IMR-90 (cell line): ENCODE measurements at regions not wholly inside any gene's neighbourhood (a gene's known extent, or its start where the extent isn't known, plus 50 kb on each side); places are given as distances from the start of the nearest gene placed in this dataset.

ENCODE experiments used
- ATAC-seq: fragments of 200-7000 bp; cut with Tn5 transposase; 2 replicates; pipeline ENCODE4 v1.9.1; 2020; ENCODE audit warnings: low read depth, mild to moderate bottlenecking, moderate library complexity
- BruUV-seq: library from RNA; stranded (reverse); fragments of 400-500 nt; replicated peaks from 2 replicates; lab custom pipeline; 2021; lab: Mats Ljungman, UMichigan
- CTCF ChIA-PET: fragments of 300-600 bp; formaldehyde crosslinking; extraction: SDS; loops from one replicate; lab custom pipeline; 2021; ENCODE audit warnings: antibody characterized with exemption; lab: Yijun Ruan, JAX
- POLR2A ChIA-PET: fragments of 300-600 bp; sonication (Branson Sonifier 250); formaldehyde crosslinking; loops from one replicate; lab custom pipeline; 2022; ENCODE audit warnings: antibody characterized with exemption; ENCODE audit not compliant: unreplicated experiment; lab: Charles Lee
- DNase-seq: peaks from one replicate; pipeline ENCODE4 v3.0.0; 2013
- H2AFZ ChIP-seq: replicated peaks from 2 replicates; pipeline ENCODE3; 2013; ENCODE audit warnings: low read length, mild to moderate bottlenecking; ENCODE audit not compliant: poor library complexity
- H2AK5ac ChIP-seq: 2 replicates; pipeline ENCODE4 v1.6.1; 2013; ENCODE audit warnings: low read depth, low read length, inconsistent platforms
- H2AK9ac ChIP-seq: replicated peaks from 2 replicates; pipeline ENCODE3; 2013; ENCODE audit warnings: mild to moderate bottlenecking, low read depth, low read length, moderate library complexity; ENCODE audit not compliant: poor library complexity
- H2BK120ac ChIP-seq: 2 replicates; pipeline ENCODE4 v1.6.1; 2013; ENCODE audit warnings: low read depth, low read length, inconsistent platforms
- H2BK15ac ChIP-seq: 3 replicates; pipeline ENCODE4 v1.6.1; 2013; ENCODE audit warnings: low read depth, low read length, inconsistent platforms
- H2BK20ac ChIP-seq: 2 replicates; pipeline ENCODE4 v1.6.1; 2013; ENCODE audit warnings: low read depth, mild to moderate bottlenecking, inconsistent platforms, low read length, moderate library complexity
- H2BK5ac ChIP-seq: 2 replicates; pipeline ENCODE4 v1.6.1; 2013; ENCODE audit warnings: mild to moderate bottlenecking, low read depth, low read length, inconsistent platforms; ENCODE audit not compliant: poor library complexity, severe bottlenecking
- H3K14ac ChIP-seq: replicated peaks from 2 replicates; pipeline ENCODE4 v1.6.1; 2013; ENCODE audit warnings: low read depth, low read length, inconsistent platforms
- H3K18ac ChIP-seq: 2 replicates; pipeline ENCODE4 v1.6.1; 2013; ENCODE audit warnings: low read depth, low read length, control low read depth
- H3K23ac ChIP-seq: 2 replicates; pipeline ENCODE4 v1.6.1; 2013; ENCODE audit warnings: low read depth, low read length, inconsistent platforms
- H3K27ac ChIP-seq: 2 replicates; pipeline ENCODE4 v1.5.1; 2013; ENCODE audit warnings: mild to moderate bottlenecking, control low read depth, low read length; ENCODE audit not compliant: insufficient read depth
- H3K27me3 ChIP-seq: 2 replicates; pipeline ENCODE4 v1.6.1; 2013; ENCODE audit warnings: low read length; ENCODE audit not compliant: control insufficient read depth, insufficient read depth
- H3K36me3 ChIP-seq: 2 replicates; pipeline ENCODE4 v1.6.1; 2013; ENCODE audit warnings: low read length, mixed read lengths; ENCODE audit not compliant: control insufficient read depth, insufficient read depth
- H3K4ac ChIP-seq: 2 replicates; pipeline ENCODE4 v1.6.1; 2013; ENCODE audit warnings: low read depth, low read length, inconsistent platforms
- H3K4me1 ChIP-seq: 2 replicates; pipeline ENCODE4 v1.6.1; 2013; ENCODE audit warnings: low read length, mixed read lengths; ENCODE audit not compliant: control insufficient read depth, insufficient read depth
- H3K4me2 ChIP-seq: 2 replicates; pipeline ENCODE4 v1.6.1; 2013; ENCODE audit warnings: low read depth, mild to moderate bottlenecking, control low read depth, low read length, moderate library complexity
- H3K4me3 ChIP-seq: 2 replicates; pipeline ENCODE4 v1.5.1; 2013; ENCODE audit warnings: low read depth, mild to moderate bottlenecking, control low read depth, low read length, moderate library complexity; ENCODE audit not compliant: insufficient read depth
- H3K56ac ChIP-seq: 2 replicates; pipeline ENCODE4 v1.6.1; 2013; ENCODE audit warnings: low read length, inconsistent platforms; ENCODE audit not compliant: insufficient read depth; ENCODE audit errors: extremely low read depth
- H3K79me1 ChIP-seq, 2 experiments: 2 replicates each; pipeline ENCODE4 v1.6.1; 2013; ENCODE audit warnings: low read length in 2 of 2, inconsistent platforms in 1 of 2, low read depth in 1 of 2
- H3K9ac ChIP-seq: 2 replicates; pipeline ENCODE4 v1.6.1; 2013; ENCODE audit warnings: low read depth, low read length, control low read depth
- H3K9me1 ChIP-seq: 2 replicates; pipeline ENCODE4 v1.6.1; 2013; ENCODE audit warnings: low read length, inconsistent platforms; ENCODE audit not compliant: insufficient read depth
- H3K9me3 ChIP-seq: 2 replicates; pipeline ENCODE4 v1.6.1; 2013; ENCODE audit warnings: low read length; ENCODE audit not compliant: control insufficient read depth, insufficient read depth
- H4K20me1 ChIP-seq: 2 replicates; pipeline ENCODE4 v1.6.1; 2013; ENCODE audit warnings: low read length, inconsistent platforms; ENCODE audit not compliant: insufficient read depth
- H4K5ac ChIP-seq: 2 replicates; pipeline ENCODE4 v1.6.1; 2013; ENCODE audit warnings: mild to moderate bottlenecking, low read depth, low read length, control low read depth
- H4K8ac ChIP-seq, 2 experiments: 2 replicates each; pipeline ENCODE4 v1.6.1; 2013; ENCODE audit warnings: low read depth in 2 of 2, low read length in 2 of 2, control low read depth in 1 of 2, inconsistent platforms in 1 of 2
- H4K91ac ChIP-seq: 2 replicates; pipeline ENCODE4 v1.6.1; 2013; ENCODE audit warnings: low read depth, low read length, inconsistent platforms; ENCODE audit not compliant: insufficient read depth
- CEBPB ChIP-seq: IDR thresholded peaks from 2 replicates; pipeline ENCODE4 v1.6.1; 2012; ENCODE audit warnings: low read depth, low read length, improper control_type of control experiment
- CHD1 ChIP-seq: IDR thresholded peaks from 2 replicates; pipeline ENCODE4 v1.6.1; 2012; ENCODE audit warnings: low read depth, low read length, improper control_type of control experiment
- MAZ ChIP-seq: IDR thresholded peaks from 2 replicates; pipeline ENCODE4 v1.6.1; 2012; ENCODE audit warnings: low read depth, mild to moderate bottlenecking, low read length, improper control_type of control experiment, moderate library complexity, borderline replicate concordance
- WGBS, 2 experiments: methylation state at CpG; one replicate each; pipeline versions ENCODE4 v1.1.5 to v1.1.7; 2013; ENCODE audit warnings: missing lambda C conversion rate in 2 of 2; ENCODE audit not compliant: insufficient read length in 1 of 2; ENCODE audit errors: extremely low coverage in 2 of 2; 5-methylcytosine and 5-hydroxymethylcytosine counted together
- dilution Hi-C: fragments of 300-500 bp; cut with HindIII; formaldehyde crosslinking; loops from one replicate; pipeline ENCODE4 v1.14.3; 2018; ENCODE audit warnings: low sequenced_read_pairs; ENCODE audit not compliant: unreplicated experiment
- in situ Hi-C: fragments of 300-500 bp; cut with MboI; formaldehyde crosslinking; loops from 3 replicates; pipeline ENCODE4 v1.14.3; 2019; ENCODE audit warnings: low sequenced_read_pairs, inconsistent platforms, mixed read lengths
- intact Hi-C: fragments of 100-400 bp; cut with micrococcal nuclease; formaldehyde crosslinking; loops from 2 replicates; pipeline ENCODE4 v1.10.0; 2022
- TF ChIP-seq, protein P1 (sequence below): fragments of 150-350 bp; IDR thresholded peaks from 2 replicates; pipeline ENCODE4 v1.6.1; 2017; ENCODE audit warnings: mild to moderate bottlenecking, antibody characterized with exemption, low read length, low read depth

DNA sequence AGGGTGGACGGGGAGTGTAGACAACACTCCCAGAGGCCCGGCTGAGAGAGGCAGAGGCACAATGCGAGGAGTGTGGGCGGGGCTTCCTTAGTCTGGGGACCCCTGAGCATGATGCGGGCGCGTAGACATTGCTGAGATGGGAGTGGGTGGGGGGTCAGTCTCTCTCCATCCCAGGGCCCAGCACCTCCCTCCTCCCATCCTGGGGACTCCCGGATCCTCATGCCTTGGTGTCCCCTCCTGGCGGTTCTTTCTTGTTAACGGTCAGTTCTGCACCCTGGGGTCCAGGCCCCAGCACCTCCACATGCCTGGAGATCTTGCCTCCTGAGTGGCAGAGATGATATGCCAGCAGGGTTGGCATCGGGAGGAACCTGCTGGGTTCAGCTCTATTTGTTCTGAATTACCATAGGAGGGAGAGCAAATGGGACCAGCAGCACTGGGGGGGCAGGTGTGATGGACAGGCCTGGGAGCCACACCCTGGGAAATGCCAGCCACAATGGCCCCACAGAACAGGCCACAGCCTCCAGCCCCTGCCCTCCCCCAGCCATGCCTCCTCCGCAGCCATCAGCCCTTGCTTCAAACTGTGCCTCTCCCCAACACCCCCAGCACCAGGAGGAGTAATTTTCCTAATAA is 55.7 kb downstream of the RTL6 start:
- DNase-seq = no peak
- POLR2A ChIA-PET = no interaction called here
- no TSS peak for BruUV-seq
- Histone ChIP-seq H3K79me1 (no peaks in the 10 kb centered on the region), H3K14ac (no peak overlapping the region), H3K56ac (no peak overlapping the region), H2AFZ (no peak overlapping the region), H3K4me1 (peaks cover 6% of the 10 kb centered on the region; the same call in 1 of the 2 replicates), H3K27ac (no peak overlapping the region), H3K27me3 (no peaks in the 10 kb centered on the region), H4K5ac (no peak overlapping the region), H3K18ac (no peak overlapping the region), H3K9me1 (no peaks in the 10 kb centered on the region), H3K4ac (no peak overlapping the region), H2BK15ac (no peak overlapping the region), H3K23ac (no peak overlapping the region), H3K4me3 (no peak overlapping the region), H3K36me3 (no peaks in the 10 kb centered on the region), H4K20me1 (no peaks in the 10 kb centered on the region), H2AK9ac (no peak overlapping the region), H2BK5ac (no peak overlapping the region), H4K8ac (no peak overlapping the region), H2BK120ac (no peak overlapping the region), H2AK5ac (no peak overlapping the region), H2BK20ac (no peak overlapping the region), H4K91ac (no peak overlapping the region), H3K9ac (no peak overlapping the region), H3K9me3 (no peaks in the 10 kb centered on the region), H3K4me2 (no peak overlapping the region)
- WGBS, 2 experiments = 60% methylated on average over 1 of the region's 12 CpGs; no CpG with 5 or more reads in 1 of the 2 experiments
- ATAC-seq = no peak
- dilution Hi-C loops = no loop called here
- TF ChIP-seq CHD1 (no peak), MAZ (no peak), CEBPB (no peak)
- TF ChIP-seq, protein P1, sequence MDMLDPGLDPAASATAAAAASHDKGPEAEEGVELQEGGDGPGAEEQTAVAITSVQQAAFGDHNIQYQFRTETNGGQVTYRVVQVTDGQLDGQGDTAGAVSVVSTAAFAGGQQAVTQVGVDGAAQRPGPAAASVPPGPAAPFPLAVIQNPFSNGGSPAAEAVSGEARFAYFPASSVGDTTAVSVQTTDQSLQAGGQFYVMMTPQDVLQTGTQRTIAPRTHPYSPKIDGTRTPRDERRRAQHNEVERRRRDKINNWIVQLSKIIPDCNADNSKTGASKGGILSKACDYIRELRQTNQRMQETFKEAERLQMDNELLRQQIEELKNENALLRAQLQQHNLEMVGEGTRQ = no peak
- intact Hi-C loops = loop anchor here (10.0 kb wide), 1 partner anchor 112 kb away; no protein-coding TSS in a partner anchor
- CTCF ChIA-PET = no interaction called here
- in situ Hi-C loops = no loop called here
